Tibial artery (tissue), 4 donors: ENCODE measurements at regions not wholly inside any gene's neighbourhood (a gene's known extent, or its start where the extent isn't known, plus 50 kb on each side); places are given as distances from the start of the nearest gene placed in this dataset.
A peak's percentile ranks its signal among the peaks of the same experiment; 100 is the strongest.

ENCODE experiments used
- DNase-seq, 2 donors: peaks; one replicate each; pipeline ENCODE4 v3.0.0-alpha.2; 2019
- H3K27ac ChIP-seq, 2 donors: fragments of 200-600 bp; sonication (generic) in 1 of 2; 1 replicate in 1 of 2; 2 replicates in 1 of 2; pipeline ENCODE4 v1.5.1; 2018 to 2019; ENCODE audit warnings: mild to moderate bottlenecking in 1 of 2
- H3K27me3 ChIP-seq, 2 donors: fragments of 200-600 bp; sonication (generic) in 1 of 2; one replicate each; pipeline versions ENCODE4 v1.5.1 to v1.6.0; 2016 to 2019
- H3K36me3 ChIP-seq, 3 donors: fragments of 200-600 bp; sonication (generic) in 2 of 3; one replicate each; pipeline ENCODE4 v1.5.1; 2016 to 2019; ENCODE audit warnings: mild to moderate bottlenecking in 2 of 3
- H3K4me1 ChIP-seq, 4 donors: fragments of 200-600 bp; sonication (generic) in 2 of 4; 1 replicate in 3 of 4; 2 replicates in 1 of 4; pipeline ENCODE4 v1.5.1; 2016 to 2019
- H3K4me3 ChIP-seq, 2 donors: fragments of 200-600 bp; sonication (generic) in 1 of 2; 1 replicate in 1 of 2; 2 replicates in 1 of 2; pipeline ENCODE4 v1.5.1; 2018 to 2019; ENCODE audit warnings: mild to moderate bottlenecking in 2 of 2
- H3K9me3 ChIP-seq, 3 donors: fragments of 200-600 bp; sonication (generic) in 1 of 3; one replicate each; pipeline ENCODE4 v1.5.1; 2016 to 2019
- intact Hi-C: fragments of 100-400 bp; cut with DNase I; formaldehyde crosslinking; loops from one replicate; pipeline ENCODE4 v1.15.0; 2023; ENCODE audit warnings: low total_unique reads
- TF ChIP-seq, protein P1 (sequence below), 2 experiments: fragments of 200-600 bp in 1 of 2; fragments of 450-650 bp in 1 of 2; IDR thresholded peaks; one replicate each; pipeline ENCODE4 v1.5.1; 2017 to 2019; ENCODE audit warnings: antibody characterized with exemption in 2 of 2, mild to moderate bottlenecking in 1 of 2, moderate library complexity in 1 of 2

DNA sequence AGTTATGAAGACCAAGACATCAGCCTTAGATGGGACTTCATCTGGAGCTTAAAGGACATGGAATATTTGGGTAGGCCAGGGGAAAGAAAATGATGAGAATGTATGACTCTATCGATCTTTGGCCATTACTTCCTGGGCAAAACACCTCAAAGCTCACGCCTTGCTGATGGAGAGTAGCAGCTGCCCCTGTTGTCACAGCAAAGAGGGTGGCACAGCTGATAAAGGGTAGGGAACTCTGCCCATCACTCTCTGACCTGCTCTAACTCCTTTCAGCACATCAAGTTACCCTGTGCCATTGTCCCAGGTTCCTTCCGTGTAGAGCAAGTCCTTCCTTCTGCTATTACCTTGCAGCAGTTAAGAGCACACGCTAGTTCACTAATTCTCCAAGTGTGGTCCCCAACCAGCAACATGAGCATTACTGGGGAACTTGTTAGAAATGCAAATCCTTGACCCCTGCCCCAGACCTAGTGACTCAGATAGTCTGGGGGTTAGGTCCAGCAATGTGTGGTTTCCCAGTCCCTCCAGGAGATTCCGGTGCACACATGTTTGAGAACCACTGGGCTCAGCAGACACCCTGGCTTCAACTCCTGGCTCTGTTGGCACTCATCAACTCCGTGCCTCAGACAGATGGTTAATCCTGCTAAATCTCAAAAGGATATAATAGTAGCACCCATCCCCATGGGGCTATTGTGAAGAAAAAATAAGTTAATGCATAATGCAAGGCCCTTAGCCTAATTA is 93.7 kb upstream of the EEA1 start:
- DNase-seq = no peak
- no peaks in the 10 kb centered on the region for H3K27me3 ChIP-seq
- H3K4me3 ChIP-seq = no peak overlapping the region
- H3K9me3 ChIP-seq = no peaks in the 10 kb centered on the region
- no peaks in the 10 kb centered on the region for H3K36me3 ChIP-seq
- TF ChIP-seq, protein P1, sequence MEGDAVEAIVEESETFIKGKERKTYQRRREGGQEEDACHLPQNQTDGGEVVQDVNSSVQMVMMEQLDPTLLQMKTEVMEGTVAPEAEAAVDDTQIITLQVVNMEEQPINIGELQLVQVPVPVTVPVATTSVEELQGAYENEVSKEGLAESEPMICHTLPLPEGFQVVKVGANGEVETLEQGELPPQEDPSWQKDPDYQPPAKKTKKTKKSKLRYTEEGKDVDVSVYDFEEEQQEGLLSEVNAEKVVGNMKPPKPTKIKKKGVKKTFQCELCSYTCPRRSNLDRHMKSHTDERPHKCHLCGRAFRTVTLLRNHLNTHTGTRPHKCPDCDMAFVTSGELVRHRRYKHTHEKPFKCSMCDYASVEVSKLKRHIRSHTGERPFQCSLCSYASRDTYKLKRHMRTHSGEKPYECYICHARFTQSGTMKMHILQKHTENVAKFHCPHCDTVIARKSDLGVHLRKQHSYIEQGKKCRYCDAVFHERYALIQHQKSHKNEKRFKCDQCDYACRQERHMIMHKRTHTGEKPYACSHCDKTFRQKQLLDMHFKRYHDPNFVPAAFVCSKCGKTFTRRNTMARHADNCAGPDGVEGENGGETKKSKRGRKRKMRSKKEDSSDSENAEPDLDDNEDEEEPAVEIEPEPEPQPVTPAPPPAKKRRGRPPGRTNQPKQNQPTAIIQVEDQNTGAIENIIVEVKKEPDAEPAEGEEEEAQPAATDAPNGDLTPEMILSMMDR (IDR thresholded peaks at IDR 0.05) = no peak
- no peak overlapping the region for H3K27ac ChIP-seq
- intact Hi-C loops = loop anchor here (10.0 kb wide), 1 partner anchor 372 kb away; no protein-coding TSS in a partner anchor
- H3K4me1 ChIP-seq = peaks cover 0 to 4% (median 0%) of the 10 kb centered on the region in 4 donors

DNA sequence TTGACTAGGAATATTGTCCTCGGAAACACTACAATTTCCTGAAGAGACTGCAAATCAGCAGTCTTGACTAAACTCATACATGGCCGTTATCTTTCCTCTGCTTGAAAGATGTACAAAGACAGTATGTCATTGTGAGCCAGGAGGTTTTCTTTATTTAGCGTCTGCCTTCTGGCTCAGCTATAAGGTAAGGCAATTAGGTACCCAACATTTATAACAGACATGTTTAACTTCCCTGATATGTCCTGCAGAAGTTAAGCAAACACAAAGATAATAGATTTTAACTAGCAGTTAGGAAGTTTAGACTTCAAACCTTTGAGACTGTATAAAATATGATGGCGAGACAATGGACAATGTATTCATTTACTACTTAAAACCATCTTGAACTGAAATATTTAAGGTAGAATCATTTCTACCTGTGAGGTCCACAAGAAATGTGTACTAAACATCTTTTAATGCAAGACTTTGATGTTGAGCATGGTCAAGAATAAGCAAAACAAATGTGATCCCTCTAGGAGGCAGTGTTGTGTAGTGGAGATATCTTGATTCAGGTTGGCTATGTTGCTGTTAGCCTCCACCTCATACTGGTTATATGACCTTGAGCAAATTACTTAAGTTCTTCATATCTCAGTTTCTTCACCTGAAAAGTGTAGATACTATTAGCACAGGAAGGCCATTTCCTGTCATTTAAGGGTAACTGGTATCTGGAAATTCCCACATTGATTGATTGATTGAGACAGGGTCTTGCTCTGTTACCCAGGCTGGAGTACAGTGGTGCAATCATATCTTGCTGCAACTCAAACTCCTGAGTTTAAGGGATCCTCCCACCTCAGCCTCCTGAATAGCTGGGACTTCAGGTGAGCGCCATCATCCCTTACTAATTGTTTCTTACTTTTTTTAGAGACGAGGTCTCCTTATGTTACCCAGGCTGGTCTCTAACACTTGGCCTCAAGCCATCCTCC is 96.3 kb upstream of the EEA1 start:
- DNase-seq = no peak
- no peaks in the 10 kb centered on the region for H3K27me3 ChIP-seq
- intact Hi-C loops = loop anchor here (10.0 kb wide), 1 partner anchor 369 kb away; no protein-coding TSS in a partner anchor
- TF ChIP-seq, protein P1 (IDR thresholded peaks at IDR 0.05) = peak; percentile 46 to 52
- peaks cover 0 to 4% (median 0%) of the 10 kb centered on the region in 4 donors for H3K4me1 ChIP-seq
- H3K27ac ChIP-seq = no peak overlapping the region
- no peaks in the 10 kb centered on the region for H3K9me3 ChIP-seq
- no peaks in the 10 kb centered on the region for H3K36me3 ChIP-seq
- H3K4me3 ChIP-seq = no peak overlapping the region

DNA sequence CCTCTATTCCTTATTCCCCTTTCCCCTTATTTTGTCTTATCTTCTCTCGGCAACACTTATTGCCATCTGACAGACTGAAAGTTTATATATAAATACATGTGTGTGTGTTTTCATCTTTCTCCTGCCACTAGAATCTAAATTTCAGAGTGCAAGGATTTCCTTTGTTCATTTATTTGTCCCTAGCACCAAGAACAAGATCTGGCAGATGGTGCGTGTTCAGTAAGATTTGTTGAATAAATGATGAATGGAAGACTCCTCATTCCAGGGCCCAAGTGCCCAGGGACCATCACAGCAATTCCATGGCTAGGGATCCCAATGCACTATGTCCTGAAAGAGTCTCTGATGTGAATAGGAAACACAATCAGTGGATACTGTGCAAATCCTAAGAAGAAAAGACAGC is 97.9 kb upstream of the EEA1 start:
- TF ChIP-seq, protein P1 (IDR thresholded peaks at IDR 0.05) = no peak
- intact Hi-C loops = loop anchor here (10.0 kb wide), 1 partner anchor 368 kb away; no protein-coding TSS in a partner anchor
- Histone ChIP-seq H3K27me3 (no peaks in the 10 kb centered on the region), H3K9me3 (no peaks in the 10 kb centered on the region), H3K4me1 (peaks cover 0 to 4% (median 0%) of the 10 kb centered on the region in 4 donors), H3K27ac (no peak overlapping the region), H3K4me3 (no peak overlapping the region), H3K36me3 (no peaks in the 10 kb centered on the region)
- DNase-seq = no peak

DNA sequence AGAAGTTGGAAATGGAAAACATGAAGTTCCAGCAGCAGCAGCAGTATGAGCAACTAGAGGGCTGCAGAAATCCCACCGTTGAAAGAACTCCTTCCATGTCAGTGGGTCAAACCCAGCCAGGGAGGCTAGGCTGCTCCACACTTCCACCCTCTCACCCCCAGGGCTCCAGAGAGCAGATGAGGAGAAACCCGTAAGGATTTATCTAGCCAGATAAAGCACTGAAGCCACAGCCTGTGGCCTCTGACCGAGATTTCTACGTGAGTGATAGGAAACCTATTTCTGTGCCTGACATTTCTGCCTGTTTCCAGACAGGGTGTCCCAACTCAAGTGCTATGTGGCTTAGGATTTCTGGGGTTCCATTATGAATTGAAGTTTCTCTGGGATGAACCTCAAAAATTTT is 100.0 kb upstream of the EEA1 start:
- Histone ChIP-seq H3K4me3 (no peak overlapping the region), H3K36me3 (no peaks in the 10 kb centered on the region), H3K27ac (no peak overlapping the region), H3K4me1 (peaks cover 0 to 4% (median 0%) of the 10 kb centered on the region in 4 donors), H3K9me3 (no peaks in the 10 kb centered on the region), H3K27me3 (no peaks in the 10 kb centered on the region)
- intact Hi-C loops = loop anchor here (10.0 kb wide), 1 partner anchor 366 kb away; no protein-coding TSS in a partner anchor
- TF ChIP-seq, protein P1 (IDR thresholded peaks at IDR 0.05) = no peak
- DNase-seq = no peak

DNA sequence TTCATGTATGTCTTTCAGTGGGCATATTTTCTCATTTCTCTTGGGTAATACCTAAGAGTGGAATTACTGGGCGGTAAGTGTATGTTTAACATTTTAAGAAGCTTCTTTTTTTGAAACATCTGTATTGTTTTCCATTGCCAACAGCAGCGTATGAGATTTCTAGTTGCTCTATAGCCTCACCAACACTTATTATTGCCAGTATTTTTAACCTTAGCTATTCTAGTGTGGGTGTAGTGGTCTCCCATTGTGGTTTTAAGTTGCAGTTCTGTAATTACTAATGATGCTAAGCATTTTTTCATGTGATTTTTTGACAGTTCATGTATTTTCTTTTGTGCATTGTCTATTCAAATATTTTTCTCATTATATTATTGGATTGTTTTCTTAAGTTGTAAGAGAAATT is 101.9 kb upstream of the EEA1 start:
- DNase-seq = no peak
- no peaks in the 10 kb centered on the region for H3K27me3 ChIP-seq
- H3K36me3 ChIP-seq = no peaks in the 10 kb centered on the region
- no peak overlapping the region for H3K4me3 ChIP-seq
- TF ChIP-seq, protein P1 (IDR thresholded peaks at IDR 0.05) = no peak
- no peaks in the 10 kb centered on the region for H3K9me3 ChIP-seq
- H3K27ac ChIP-seq = no peak overlapping the region
- intact Hi-C loops = no loop called here
- H3K4me1 ChIP-seq = no peaks in the 10 kb centered on the region
